NCI-H2196 treated with DMSO at 0.1 percent for 48 hours (cell line): ENCODE measurements at regions not wholly inside any gene's neighbourhood (a gene's known extent, or its start where the extent isn't known, plus 50 kb on each side); places are given as distances from the start of the nearest gene placed in this dataset.

Experiments used
- DNase-seq: peaks from one replicate; lab custom pipeline; 2025; ENCODE audit not compliant: unreplicated experiment; lab: John Stamatoyannopoulos, UW

GRCh38 chr6:104123227-104123626 lies 736.5 kb downstream of the HACE1 start:
- no peak for DNase-seq

GRCh38 chr6:104118274-104118673 lies 741.4 kb downstream of the HACE1 start:
- no peak for DNase-seq

- no peak for DNase-seq
Measured at GRCh38 chr6:104109806-104110205, 749.9 kb downstream of the HACE1 start.

- DNase-seq = no peak
Measured at GRCh38 chr6:104108634-104109033, 751.1 kb downstream of the HACE1 start.

- no peak for DNase-seq
Measured at GRCh38 chr6:104095661-104096416, 763.9 kb downstream of the HACE1 start.

GRCh38 chr6:104087765-104088164 lies 772.0 kb downstream of the HACE1 start:
- no peak for DNase-seq

- DNase-seq = no peak
Measured at GRCh38 chr6:104068281-104068680, 791.4 kb downstream of the HACE1 start.

GRCh38 chr6:104064876-104065275 lies 794.8 kb downstream of the HACE1 start:
- DNase-seq = no peak

GRCh38 chr6:104050455-104050854 lies 809.3 kb downstream of the HACE1 start:
- DNase-seq = no peak

GRCh38 chr6:104046426-104046825 lies 813.3 kb downstream of the HACE1 start:
- DNase-seq = no peak

- DNase-seq = no peak
Measured at GRCh38 chr6:104031346-104031745, 828.4 kb downstream of the HACE1 start.

- no peak for DNase-seq
Measured at GRCh38 chr6:104022126-104022525, 837.6 kb downstream of the HACE1 start.

GRCh38 chr6:104019075-104019753 lies 840.5 kb downstream of the HACE1 start:
- no peak for DNase-seq

- DNase-seq = no peak
Measured at GRCh38 chr6:104017410-104018381, 842.0 kb downstream of the HACE1 start.

GRCh38 chr6:104014163-104014959 lies 845.4 kb downstream of the HACE1 start:
- no peak for DNase-seq

GRCh38 chr6:104013312-104013971 lies 846.3 kb downstream of the HACE1 start:
- DNase-seq = no peak

- no peak for DNase-seq
Measured at GRCh38 chr6:104010897-104011296, 848.8 kb downstream of the HACE1 start.

GRCh38 chr6:104003803-104004516 lies 855.8 kb downstream of the HACE1 start:
- DNase-seq = no peak

- DNase-seq = no peak
Measured at GRCh38 chr6:103995571-103995970, 864.1 kb downstream of the HACE1 start.
